ENCODE measurements at regions not wholly inside any gene's neighbourhood (a gene's known extent, or its start where the extent isn't known, plus 50 kb on each side); places are given as distances from the start of the nearest gene placed in this dataset.

DNA sequence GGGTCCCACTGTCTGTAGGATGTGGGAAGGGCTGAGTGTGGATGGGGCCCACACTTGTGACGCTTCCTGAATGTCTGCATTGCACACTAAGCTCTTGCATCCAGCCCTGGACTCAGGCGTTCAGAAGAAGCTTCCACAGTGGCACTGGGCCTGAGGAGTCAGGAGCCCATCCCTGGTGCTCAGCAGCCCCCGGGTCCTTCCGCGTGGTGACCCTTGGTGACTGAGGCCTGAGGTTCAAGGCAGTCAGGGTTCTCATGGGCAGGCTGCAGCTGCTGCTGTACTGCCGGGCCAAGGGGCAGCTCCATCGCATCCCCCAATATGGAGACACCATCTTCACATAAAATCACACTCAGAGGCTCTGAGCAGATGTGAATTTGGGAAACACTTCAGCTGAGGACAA is 65.8 kb upstream of the TUBA3E start:
- no peak overlapping the region for H3T11ph ChIP-seq (ENCODE audit: low read length)
- no peak for DNase-seq
- H2BK15ac ChIP-seq (ENCODE audit: low read depth, low read length), result no peak overlapping the region
- H3K27ac ChIP-seq (ENCODE audit: insufficient read length, low read depth, low read length), result no peak overlapping the region
- H4K20me1 ChIP-seq (ENCODE audit: control insufficient read depth, insufficient read depth, insufficient read length), result no peaks in the 10 kb centered on the region
- no peak overlapping the region for H2AFZ ChIP-seq (ENCODE audit: low read length)
- no peaks in the 10 kb centered on the region for H3K23me2 ChIP-seq (ENCODE audit: insufficient read length, low read depth, low read length, poor library complexity, severe bottlenecking)
- no peak overlapping the region for H3K14ac ChIP-seq (ENCODE audit: insufficient read depth, low read length)
- H4K5ac ChIP-seq (ENCODE audit: insufficient read length, low read depth, low read length), result no peak overlapping the region
- H2BK5ac ChIP-seq (ENCODE audit: insufficient read length, low read length), result no peak overlapping the region
- H3K27me3 ChIP-seq (ENCODE audit: insufficient read depth, low read length), result no peaks in the 10 kb centered on the region
- no peak overlapping the region for H3K23ac ChIP-seq (ENCODE audit: insufficient read length, low read depth, low read length)
- H3K9ac ChIP-seq (ENCODE audit: extremely low read depth, insufficient read length, low read length), result no peak overlapping the region
- H3K4me2 ChIP-seq (ENCODE audit: insufficient read depth, insufficient read length, low read length), result no peak overlapping the region
- H3K9me3 Mint-ChIP-seq, result no peaks in the 10 kb centered on the region
- H2BK12ac ChIP-seq (ENCODE audit: insufficient read length, low read depth, low read length), result no peak overlapping the region
- H3K4me1 Mint-ChIP-seq, result peaks cover 7 to 16% of the 10 kb centered on the region in 2 experiments; a peak in 3 of 4 replicates
- H4K91ac ChIP-seq (ENCODE audit: insufficient read length, low read depth, low read length), result no peak overlapping the region
- H3K4ac ChIP-seq (ENCODE audit: low read depth, low read length), result no peak overlapping the region
- H3K79me1 ChIP-seq (ENCODE audit: insufficient read depth, low read depth, low read length, poor library complexity, severe bottlenecking), result no peaks in the 10 kb centered on the region
- H3K4me1 ChIP-seq (ENCODE audit: insufficient read depth, low read length), result no peaks in the 10 kb centered on the region
- no peaks in the 10 kb centered on the region for H3K36me3 Mint-ChIP-seq (ENCODE audit: insufficient read depth in 1 of 3, low read depth in 3 of 3)
- no peak overlapping the region for H3K56ac ChIP-seq (ENCODE audit: insufficient read length, low read depth, low read length)
- no peaks in the 10 kb centered on the region for H3K79me2 ChIP-seq (ENCODE audit: insufficient read depth, low read length)
- no CpG with 5 or more reads among the region's 7 CpGs for whole genome bisulfite sequencing (ENCODE audit: extremely low coverage, insufficient read length, low lambda C conversion rate)
- H3K18ac ChIP-seq (ENCODE audit: insufficient read length, low read depth, low read length), result no peak overlapping the region
- no peaks in the 10 kb centered on the region for H3K9me3 ChIP-seq (ENCODE audit: control insufficient read depth, low read depth, low read length)
- TF ChIP-seq, protein P1, sequence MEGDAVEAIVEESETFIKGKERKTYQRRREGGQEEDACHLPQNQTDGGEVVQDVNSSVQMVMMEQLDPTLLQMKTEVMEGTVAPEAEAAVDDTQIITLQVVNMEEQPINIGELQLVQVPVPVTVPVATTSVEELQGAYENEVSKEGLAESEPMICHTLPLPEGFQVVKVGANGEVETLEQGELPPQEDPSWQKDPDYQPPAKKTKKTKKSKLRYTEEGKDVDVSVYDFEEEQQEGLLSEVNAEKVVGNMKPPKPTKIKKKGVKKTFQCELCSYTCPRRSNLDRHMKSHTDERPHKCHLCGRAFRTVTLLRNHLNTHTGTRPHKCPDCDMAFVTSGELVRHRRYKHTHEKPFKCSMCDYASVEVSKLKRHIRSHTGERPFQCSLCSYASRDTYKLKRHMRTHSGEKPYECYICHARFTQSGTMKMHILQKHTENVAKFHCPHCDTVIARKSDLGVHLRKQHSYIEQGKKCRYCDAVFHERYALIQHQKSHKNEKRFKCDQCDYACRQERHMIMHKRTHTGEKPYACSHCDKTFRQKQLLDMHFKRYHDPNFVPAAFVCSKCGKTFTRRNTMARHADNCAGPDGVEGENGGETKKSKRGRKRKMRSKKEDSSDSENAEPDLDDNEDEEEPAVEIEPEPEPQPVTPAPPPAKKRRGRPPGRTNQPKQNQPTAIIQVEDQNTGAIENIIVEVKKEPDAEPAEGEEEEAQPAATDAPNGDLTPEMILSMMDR (conservative IDR thresholded peaks at IDR 0.05), result no peak
- H2AK5ac ChIP-seq (ENCODE audit: insufficient read length, low read length), result no peak overlapping the region
- no peak overlapping the region for H3K27ac Mint-ChIP-seq
- no peak overlapping the region for H3K4me3 Mint-ChIP-seq
- peaks cover 7% of the 10 kb centered on the region for H3K27me3 Mint-ChIP-seq (ENCODE audit: low read depth)
- H2BK120ac ChIP-seq (ENCODE audit: low read depth, low read length, poor library complexity, severe bottlenecking), result no peak overlapping the region
- H2BK20ac ChIP-seq (ENCODE audit: low read depth, low read length, poor library complexity, severe bottlenecking), result no peak overlapping the region
- H4K8ac ChIP-seq (replicated peaks; ENCODE audit: insufficient read length, low read depth, low read length), result no peak overlapping the region

All from H9 (cell line).